22Rv1 (cell line): ENCODE measurements at regions not wholly inside any gene's neighbourhood (a gene's known extent, or its start where the extent isn't known, plus 50 kb on each side); places are given as distances from the start of the nearest gene placed in this dataset.

Experiments used
- ZFX ChIP-seq: fragments of 450-650 bp; IDR thresholded peaks from 2 replicates; pipeline ENCODE4 v1.6.1; 2017; ENCODE audit warnings: antibody characterized with exemption, borderline replicate concordance
- TF ChIP-seq, protein P1 (sequence below): fragments of 450-650 bp; IDR thresholded peaks from 2 replicates; pipeline ENCODE4 v1.5.1; 2017; ENCODE audit warnings: mild to moderate bottlenecking

DNA sequence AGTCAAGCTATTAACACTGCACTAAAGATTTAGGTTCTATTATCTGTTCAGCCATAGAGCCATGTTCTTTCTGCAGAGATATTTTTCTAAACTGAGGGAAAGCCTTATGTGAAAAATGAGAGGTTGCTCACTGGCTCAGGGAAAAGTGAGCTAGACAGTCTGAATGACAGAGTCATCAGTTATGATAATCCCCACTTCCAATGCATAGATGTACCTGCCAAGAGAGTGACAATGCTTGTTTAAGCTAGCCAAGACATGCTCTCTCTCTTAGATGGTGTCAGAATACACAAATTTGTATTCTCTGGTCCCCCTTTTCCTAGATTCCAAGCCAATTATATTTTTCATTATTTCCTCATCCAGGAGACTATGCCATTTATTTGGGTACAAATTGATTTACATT lies 176.9 kb upstream of the FRMD6 start:
- TF ChIP-seq, protein P1, sequence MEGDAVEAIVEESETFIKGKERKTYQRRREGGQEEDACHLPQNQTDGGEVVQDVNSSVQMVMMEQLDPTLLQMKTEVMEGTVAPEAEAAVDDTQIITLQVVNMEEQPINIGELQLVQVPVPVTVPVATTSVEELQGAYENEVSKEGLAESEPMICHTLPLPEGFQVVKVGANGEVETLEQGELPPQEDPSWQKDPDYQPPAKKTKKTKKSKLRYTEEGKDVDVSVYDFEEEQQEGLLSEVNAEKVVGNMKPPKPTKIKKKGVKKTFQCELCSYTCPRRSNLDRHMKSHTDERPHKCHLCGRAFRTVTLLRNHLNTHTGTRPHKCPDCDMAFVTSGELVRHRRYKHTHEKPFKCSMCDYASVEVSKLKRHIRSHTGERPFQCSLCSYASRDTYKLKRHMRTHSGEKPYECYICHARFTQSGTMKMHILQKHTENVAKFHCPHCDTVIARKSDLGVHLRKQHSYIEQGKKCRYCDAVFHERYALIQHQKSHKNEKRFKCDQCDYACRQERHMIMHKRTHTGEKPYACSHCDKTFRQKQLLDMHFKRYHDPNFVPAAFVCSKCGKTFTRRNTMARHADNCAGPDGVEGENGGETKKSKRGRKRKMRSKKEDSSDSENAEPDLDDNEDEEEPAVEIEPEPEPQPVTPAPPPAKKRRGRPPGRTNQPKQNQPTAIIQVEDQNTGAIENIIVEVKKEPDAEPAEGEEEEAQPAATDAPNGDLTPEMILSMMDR, result no peak
- no peak for TF ChIP-seq ZFX
